Gastrocnemius medialis (tissue), 4 donors: ENCODE measurements at regions not wholly inside any gene's neighbourhood (a gene's known extent, or its start where the extent isn't known, plus 50 kb on each side); places are given as distances from the start of the nearest gene placed in this dataset.

Experiments
- POLR2A ChIP-seq, 2 donors: fragments of 450-650 bp; IDR thresholded peaks; one replicate each; pipeline ENCODE4 v1.6.1; 2017; ENCODE audit warnings: antibody characterized with exemption in 2 of 2, mild to moderate bottlenecking in 2 of 2, moderate library complexity in 2 of 2
- TF ChIP-seq, protein P1 (sequence below), 5 experiments: fragments of 450-650 bp in 3 of 5; fragments of 200-600 bp in 2 of 5; sonication (generic) in 2 of 5; IDR thresholded peaks in 4 of 5; conservative IDR thresholded peaks in 1 of 5; 1 replicate in 4 of 5; 2 replicates in 1 of 5; pipeline ENCODE4 v1.5.1; 2016 to 2019; ENCODE audit warnings: antibody characterized with exemption in 5 of 5, mild to moderate bottlenecking in 3 of 5, moderate library complexity in 3 of 5

DNA sequence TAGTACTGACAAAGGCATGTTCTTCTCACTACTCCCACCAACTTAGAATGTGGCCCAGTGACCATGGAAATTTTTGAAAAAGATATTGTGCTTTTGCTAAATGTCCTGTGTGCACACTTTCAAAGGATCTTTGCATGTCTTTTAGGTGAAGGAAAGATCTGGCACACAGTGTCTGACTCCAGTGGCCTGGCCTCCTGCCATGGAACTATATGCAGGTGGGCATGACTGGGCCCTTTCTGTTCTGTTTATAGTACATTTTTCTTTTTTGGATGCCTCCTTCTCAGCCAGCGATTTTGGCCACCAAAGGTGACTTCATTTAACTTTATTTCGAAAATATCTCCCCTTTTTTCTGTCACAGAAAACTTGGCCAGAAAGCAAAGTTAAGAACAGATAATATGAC lies 999.7 kb upstream of the PIK3C3 start:
- TF ChIP-seq, protein P1, sequence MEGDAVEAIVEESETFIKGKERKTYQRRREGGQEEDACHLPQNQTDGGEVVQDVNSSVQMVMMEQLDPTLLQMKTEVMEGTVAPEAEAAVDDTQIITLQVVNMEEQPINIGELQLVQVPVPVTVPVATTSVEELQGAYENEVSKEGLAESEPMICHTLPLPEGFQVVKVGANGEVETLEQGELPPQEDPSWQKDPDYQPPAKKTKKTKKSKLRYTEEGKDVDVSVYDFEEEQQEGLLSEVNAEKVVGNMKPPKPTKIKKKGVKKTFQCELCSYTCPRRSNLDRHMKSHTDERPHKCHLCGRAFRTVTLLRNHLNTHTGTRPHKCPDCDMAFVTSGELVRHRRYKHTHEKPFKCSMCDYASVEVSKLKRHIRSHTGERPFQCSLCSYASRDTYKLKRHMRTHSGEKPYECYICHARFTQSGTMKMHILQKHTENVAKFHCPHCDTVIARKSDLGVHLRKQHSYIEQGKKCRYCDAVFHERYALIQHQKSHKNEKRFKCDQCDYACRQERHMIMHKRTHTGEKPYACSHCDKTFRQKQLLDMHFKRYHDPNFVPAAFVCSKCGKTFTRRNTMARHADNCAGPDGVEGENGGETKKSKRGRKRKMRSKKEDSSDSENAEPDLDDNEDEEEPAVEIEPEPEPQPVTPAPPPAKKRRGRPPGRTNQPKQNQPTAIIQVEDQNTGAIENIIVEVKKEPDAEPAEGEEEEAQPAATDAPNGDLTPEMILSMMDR (IDR thresholded peaks at IDR 0.05 in 4 of 5, conservative IDR thresholded peaks at IDR 0.05 in 1 of 5): no peak
- no peak for TF ChIP-seq POLR2A (IDR thresholded peaks at IDR 0.05)
